ENCODE measurements at regions not wholly inside any gene's neighbourhood (a gene's known extent, or its start where the extent isn't known, plus 50 kb on each side); places are given as distances from the start of the nearest gene placed in this dataset.

DNA sequence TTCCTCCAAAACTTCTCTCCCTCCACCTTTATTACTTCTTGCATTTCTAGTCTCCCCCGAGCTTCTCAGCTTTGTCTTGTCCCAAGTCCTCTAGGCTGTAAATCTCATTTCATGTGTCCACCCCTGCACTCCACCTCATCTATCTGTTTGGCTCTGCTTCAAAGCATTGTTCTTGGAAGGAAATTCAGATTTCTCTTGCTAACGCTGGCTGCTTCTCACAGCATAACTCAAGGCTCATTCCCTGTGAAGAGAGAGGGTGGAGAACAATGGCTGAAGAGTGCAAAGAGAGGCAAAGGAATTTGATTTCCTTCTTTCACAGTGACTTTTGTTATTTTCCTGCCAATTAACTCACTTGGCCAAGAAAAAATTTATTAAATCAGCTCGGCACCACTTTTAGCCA, 476.5 kb downstream of the TMEM114 start:
- TF ChIP-seq, protein P1, sequence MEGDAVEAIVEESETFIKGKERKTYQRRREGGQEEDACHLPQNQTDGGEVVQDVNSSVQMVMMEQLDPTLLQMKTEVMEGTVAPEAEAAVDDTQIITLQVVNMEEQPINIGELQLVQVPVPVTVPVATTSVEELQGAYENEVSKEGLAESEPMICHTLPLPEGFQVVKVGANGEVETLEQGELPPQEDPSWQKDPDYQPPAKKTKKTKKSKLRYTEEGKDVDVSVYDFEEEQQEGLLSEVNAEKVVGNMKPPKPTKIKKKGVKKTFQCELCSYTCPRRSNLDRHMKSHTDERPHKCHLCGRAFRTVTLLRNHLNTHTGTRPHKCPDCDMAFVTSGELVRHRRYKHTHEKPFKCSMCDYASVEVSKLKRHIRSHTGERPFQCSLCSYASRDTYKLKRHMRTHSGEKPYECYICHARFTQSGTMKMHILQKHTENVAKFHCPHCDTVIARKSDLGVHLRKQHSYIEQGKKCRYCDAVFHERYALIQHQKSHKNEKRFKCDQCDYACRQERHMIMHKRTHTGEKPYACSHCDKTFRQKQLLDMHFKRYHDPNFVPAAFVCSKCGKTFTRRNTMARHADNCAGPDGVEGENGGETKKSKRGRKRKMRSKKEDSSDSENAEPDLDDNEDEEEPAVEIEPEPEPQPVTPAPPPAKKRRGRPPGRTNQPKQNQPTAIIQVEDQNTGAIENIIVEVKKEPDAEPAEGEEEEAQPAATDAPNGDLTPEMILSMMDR (IDR thresholded peaks at IDR 0.05; ENCODE audit: low read depth, low read length), result no peak
- no peak for DNase-seq (ENCODE audit: low read depth in 2 of 2)

DNA sequence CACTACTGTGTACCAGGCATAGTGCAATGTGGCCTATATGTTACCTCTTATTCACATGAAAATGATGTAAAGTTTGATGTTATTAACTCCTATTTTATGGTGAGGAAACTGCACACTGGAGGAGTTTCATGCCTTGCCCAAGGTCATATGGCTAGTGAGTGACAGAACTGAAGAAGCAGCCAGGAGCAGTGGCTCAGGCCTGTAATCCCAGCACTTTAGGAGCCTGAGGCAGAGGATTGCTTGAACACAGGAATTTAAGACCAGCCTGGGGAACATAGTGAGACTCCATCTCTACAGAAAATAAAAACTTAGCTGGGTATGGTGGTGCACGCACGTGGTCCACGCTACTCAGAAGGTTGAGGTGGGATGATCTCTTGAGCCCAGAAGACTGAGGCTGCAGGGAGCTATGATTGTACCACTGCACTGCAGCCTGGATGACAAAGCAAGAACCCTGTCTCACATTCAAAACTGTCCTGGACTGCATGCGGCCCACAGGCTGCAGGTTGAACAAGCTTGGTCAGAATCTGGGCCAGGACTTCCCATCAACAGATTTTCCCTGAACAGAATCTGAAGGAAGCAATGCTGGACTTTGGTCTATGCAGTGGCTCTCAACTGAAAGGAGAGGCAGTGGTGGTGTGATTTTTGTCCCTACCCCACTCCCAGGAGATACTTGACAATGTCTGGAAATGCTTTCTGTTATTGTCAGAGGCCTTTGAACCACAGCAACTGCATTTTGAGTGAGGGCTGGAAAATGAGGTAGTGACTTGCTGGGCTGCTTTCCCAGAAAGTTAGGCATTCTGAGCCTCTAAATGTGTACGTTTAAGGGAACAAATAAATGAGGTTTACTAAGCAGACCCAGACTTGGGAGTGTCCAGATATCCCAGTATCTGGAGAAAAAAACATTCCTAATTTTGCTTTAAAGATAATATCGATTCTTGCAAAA, 479.5 kb downstream of the TMEM114 start:
- TF ChIP-seq, protein P1 (IDR thresholded peaks at IDR 0.05; ENCODE audit: low read depth, low read length), result no peak
- DNase-seq (ENCODE audit: low read depth in 2 of 2), result no peak
- no peak overlapping the region for H3K4me3 ChIP-seq (replicated peaks in 1 of 2; ENCODE audit: low read depth in 2 of 2, low read length in 2 of 2)

More for the DNA sequence above, 476.5 kb downstream of the TMEM114 start:
- H3K4me3 ChIP-seq (replicated peaks in 1 of 2; ENCODE audit: low read depth in 2 of 2, low read length in 2 of 2), result no peak overlapping the region

DNA sequence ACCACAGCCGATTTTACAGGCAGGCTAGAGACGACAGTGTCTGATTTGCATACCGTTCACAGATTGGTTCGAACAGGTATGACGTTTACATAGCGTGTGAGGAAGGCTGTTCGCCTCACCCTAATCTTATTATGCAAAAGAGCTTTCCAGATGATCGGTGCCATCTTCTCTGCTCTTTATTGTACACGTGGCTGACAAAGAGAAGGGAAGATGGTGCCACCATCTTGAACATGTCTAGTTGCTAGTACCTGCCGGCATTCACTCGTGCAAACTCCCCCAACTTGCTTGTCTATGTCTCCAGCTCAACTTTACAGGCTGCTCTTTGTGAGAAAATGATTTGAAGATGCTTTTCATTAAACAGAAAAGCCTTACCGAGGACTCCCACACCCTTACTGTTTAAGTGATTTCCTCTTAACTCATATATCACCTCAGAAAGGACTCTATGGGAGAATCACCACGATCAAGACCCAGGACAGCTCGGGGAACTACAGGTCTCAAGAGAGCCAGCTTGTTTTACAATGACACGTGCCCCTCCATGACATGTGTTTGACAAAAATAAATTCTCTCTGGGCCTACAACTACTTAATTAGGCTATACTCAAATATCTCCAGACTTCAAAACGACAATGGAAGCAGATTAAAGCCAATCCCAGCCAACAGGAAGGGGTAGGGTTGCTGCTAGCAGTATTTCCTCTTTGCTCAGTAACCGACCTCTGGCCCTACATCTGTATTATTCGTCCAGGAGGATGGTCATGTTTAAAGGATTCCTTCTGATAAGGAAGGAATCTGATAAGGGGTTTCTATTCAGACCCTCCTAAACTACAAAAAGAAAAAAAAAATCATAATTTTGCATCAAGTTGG, 480.6 kb downstream of the TMEM114 start:
- DNase-seq (ENCODE audit: low read depth in 2 of 2), result no peak
- H3K4me3 ChIP-seq (replicated peaks in 1 of 2; ENCODE audit: low read depth in 2 of 2, low read length in 2 of 2), result no peak overlapping the region
- TF ChIP-seq, protein P1 (IDR thresholded peaks at IDR 0.05; ENCODE audit: low read depth, low read length), result no peak

DNA sequence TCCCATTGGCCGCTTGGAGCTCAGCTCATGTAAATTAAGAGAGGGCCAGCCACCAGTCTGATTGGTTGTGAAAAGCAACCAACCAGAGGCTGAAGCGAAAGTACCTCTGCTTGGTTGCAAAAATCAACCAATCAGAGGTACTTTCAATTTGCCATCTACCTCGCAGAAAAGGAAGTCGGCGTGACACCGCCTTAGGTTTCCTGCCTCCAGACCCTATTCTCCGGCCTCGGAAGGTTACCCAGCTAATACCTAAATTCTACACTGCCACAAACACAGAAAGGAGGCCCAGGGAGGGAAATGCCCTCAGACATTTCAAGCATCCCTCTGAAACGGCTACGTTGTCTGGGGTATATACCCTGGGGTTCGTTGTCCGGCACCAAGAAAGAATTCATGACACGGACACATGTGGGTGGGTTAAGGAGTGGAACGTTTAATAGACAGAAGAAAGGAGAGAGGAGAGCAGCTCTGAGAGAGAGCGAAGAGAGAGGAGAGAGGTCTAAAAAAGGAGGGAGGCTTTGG, 481.3 kb downstream of the TMEM114 start:
- TF ChIP-seq, protein P1 (IDR thresholded peaks at IDR 0.05; ENCODE audit: low read depth, low read length), result no peak
- H3K4me3 ChIP-seq (replicated peaks in 1 of 2; ENCODE audit: low read depth in 2 of 2, low read length in 2 of 2), result no peak overlapping the region

DNA sequence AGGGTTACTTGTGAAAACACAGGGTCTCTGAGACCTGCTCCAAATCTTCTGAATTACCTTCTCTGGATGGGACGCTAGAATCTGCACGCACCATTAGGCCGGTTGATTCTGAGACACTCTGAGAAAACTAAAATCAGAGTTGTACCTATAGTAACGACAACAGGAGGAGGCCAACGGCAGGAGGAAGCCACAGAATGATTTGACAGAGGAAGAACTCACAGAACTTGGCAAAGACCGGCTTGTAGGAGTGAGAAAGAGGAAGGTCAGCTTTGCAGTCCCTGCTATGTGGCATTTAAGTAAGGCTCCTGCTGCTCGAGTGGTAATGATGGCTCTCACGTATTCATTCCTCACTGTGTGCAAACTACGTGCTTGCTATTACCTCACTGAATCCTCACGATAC, 483.0 kb downstream of the TMEM114 start:
- no peak for DNase-seq (ENCODE audit: low read depth in 2 of 2)
- H3K4me3 ChIP-seq (replicated peaks in 1 of 2; ENCODE audit: low read depth in 2 of 2, low read length in 2 of 2), result no peak overlapping the region
- TF ChIP-seq, protein P1 (IDR thresholded peaks at IDR 0.05; ENCODE audit: low read depth, low read length), result no peak

More for the DNA sequence above, 481.3 kb downstream of the TMEM114 start:
- DNase-seq (ENCODE audit: low read depth in 2 of 2), result no peak

DNA sequence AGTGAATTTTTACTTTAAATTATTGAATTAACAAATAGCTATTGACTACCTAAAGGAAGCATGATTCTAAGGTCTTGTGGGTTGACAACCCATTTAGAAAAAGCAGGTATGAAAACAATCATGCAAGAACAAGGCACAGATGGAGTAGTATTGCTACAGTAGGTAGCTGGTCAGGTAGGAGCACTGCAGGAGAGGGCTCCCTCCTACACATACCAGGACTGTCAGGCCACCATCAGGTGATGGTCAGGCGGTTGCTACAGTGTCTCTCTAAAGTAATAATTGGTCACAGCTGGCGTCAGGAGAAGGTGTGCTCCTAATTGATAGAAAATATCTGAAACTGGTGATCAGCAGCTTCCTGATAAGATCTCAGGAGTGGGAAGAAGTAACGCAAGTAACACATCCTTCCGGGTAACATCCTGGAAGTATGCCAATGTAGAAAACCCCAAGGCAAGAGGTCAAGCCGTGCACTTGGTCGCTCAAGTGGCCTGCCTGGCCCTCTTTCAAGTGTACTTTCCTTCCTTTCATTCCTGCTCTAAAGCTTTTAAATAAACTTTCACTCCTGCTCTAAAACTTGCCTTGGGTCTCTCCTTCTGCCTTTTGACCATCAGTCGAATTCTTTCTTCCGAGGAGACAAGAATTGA, 486.5 kb downstream of the TMEM114 start:
- TF ChIP-seq, protein P1 (IDR thresholded peaks at IDR 0.05; ENCODE audit: low read depth, low read length), result no peak
- no peak for DNase-seq (ENCODE audit: low read depth in 2 of 2)
- no peak overlapping the region for H3K4me3 ChIP-seq (replicated peaks in 1 of 2; ENCODE audit: low read depth in 2 of 2, low read length in 2 of 2)
